ENCODE measurements at regions not wholly inside any gene's neighbourhood (a gene's known extent, or its start where the extent isn't known, plus 50 kb on each side); places are given as distances from the start of the nearest gene placed in this dataset.

DNA sequence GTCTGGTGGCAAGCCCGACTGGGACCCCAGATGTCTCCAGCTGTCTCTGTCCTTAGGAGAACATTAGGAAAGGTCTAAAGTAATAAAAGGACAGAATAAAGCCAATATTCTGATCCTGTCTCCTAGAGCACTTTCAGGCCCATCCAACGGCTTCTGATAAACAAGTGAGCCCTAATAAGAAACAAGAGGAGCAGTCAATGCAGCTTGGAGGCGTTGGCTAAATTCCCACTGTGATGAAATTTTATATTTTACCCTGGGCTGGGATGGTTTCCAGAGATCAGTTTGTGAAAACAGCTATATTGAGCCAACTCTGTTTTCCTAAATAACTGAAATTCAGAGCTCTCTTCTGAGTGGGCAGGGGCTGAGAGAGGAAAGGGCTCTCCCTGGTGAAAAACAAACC, 55.5 kb upstream of the SRRM4 start:
- no peak for TF ChIP-seq EZH2 (IDR thresholded peaks at IDR 0.05; ENCODE audit: low read length, missing control alignments)
- TF ChIP-seq, protein P1, sequence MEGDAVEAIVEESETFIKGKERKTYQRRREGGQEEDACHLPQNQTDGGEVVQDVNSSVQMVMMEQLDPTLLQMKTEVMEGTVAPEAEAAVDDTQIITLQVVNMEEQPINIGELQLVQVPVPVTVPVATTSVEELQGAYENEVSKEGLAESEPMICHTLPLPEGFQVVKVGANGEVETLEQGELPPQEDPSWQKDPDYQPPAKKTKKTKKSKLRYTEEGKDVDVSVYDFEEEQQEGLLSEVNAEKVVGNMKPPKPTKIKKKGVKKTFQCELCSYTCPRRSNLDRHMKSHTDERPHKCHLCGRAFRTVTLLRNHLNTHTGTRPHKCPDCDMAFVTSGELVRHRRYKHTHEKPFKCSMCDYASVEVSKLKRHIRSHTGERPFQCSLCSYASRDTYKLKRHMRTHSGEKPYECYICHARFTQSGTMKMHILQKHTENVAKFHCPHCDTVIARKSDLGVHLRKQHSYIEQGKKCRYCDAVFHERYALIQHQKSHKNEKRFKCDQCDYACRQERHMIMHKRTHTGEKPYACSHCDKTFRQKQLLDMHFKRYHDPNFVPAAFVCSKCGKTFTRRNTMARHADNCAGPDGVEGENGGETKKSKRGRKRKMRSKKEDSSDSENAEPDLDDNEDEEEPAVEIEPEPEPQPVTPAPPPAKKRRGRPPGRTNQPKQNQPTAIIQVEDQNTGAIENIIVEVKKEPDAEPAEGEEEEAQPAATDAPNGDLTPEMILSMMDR (conservative IDR thresholded peaks at IDR 0.05 in 1 of 2, IDR thresholded peaks at IDR 0.05 in 1 of 2; ENCODE audit: low read depth in 1 of 2, low read length in 2 of 2), result no peak
